Daoy (cell line): ENCODE measurements at regions not wholly inside any gene's neighbourhood (a gene's known extent, or its start where the extent isn't known, plus 50 kb on each side); places are given as distances from the start of the nearest gene placed in this dataset.

Experiments
- DNase-seq: peaks from one replicate; pipeline ENCODE4 v3.0.0-alpha.2; 2015; ENCODE audit warnings: low read depth

DNA sequence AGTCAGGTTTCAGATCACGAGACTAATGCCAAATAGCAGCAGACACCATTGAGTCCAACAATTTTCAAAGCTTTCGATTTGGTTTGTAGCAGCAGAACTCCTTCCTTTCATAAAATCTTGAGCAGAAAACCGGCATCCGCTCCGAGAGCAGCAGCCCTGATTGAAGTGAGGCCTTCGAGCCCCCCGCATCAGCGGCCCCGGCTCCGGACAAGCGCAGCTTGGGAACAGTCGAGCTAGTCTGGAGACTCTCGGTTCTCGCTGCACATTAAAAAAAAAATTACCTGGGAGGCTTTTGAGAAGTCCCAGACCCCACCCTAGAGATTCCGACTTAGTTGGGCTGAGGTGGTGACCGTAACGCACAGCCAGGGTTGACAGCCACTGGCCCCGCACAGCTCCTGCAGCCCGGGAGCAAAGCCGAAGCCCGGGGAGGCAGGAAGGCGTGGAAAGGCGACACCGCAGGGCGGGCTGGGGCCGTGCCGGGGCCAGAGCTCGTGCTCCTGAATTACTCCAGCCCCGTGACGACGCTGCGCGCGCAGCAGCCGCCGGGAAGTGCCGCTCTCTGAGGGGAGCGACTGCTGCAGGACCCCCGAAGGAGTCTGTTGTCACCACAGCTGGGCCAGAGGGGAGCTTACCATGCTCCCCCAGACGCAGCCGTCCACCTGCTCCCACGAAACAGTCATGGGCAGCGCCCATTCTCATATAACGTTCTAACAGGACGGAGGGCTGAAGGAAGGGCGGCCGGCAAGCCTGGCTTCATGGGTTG, 57.8 kb downstream of the SPATA19 start:
- peak; percentile 64 for DNase-seq

DNA sequence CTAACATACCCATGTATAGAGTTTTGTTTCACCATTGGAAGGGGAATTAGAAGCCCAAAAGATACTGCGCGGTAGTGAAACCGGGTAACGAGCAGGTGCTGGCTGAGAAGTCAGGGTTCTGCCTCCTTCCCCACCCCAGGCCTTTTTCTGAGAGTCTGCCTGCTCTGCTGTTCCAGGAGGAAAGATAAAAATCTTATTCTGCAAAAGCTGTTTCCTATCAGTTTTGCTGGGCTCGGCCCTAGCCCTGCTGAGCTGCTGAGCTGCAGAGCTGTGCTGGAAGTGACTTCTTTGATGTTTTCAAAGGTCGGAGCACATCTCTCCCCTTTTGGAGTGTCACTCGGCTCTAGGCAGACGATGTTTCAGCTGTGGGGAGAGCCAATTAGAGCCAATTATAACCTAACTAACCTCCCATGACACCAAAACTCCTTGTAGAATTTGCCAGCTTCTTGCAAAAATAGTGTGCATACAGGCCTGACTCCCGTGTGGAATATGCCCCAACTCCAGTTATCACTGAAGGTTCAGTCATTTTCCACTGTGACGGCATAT, 59.4 kb downstream of the SPATA19 start:
- DNase-seq: no peak

DNA sequence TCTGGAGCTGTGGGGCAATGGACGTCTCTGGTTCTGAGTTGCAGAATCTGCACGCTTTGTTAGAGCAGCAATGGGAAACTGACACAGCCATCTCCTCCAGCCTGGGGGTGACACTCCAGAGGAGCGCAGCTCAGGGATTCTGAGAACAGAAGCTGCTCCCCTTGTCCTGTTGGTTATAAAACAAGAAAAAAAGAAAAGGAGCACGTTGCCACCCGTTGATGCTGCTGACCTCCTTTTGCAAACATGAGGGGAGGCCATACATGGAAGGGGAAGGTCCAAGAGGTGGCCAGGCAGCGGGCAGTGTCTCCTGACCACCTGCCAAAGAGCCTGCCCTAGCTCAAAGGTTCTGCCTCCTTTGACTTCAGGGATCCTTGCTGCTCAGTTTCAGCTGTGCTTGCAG, 61.0 kb downstream of the SPATA19 start:
- DNase-seq: no peak

DNA sequence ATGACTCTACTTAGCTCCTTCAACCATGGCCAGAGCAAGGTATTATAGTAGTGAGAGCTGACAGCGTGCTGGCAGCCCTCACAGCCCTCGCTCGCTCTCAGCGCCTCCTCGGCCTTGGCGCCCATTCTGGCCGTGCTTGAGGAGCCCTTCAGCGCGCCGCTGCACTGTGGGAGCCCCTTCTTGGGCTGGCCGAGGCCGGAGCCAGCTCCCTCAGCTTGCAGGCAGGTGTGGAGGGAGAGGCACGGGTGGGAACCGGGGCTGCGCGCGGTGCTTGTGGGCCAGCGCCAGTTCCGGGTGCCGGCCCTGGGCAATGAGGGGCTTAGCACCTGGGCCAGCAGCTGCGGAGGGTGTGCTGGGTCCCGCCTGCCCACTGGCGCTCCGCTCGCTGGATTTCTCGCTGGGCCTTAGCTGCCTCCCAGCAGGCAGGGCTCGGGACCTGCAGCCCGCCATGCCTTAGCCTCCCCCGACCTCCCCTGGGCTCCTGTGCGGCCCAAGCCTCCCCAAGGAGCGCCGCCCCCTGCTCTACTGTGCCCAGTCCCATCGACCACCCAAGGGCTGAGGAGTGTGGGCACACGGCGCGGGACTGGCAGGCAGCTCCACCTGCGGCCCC, 63.1 kb downstream of the SPATA19 start:
- DNase-seq: no peak

DNA sequence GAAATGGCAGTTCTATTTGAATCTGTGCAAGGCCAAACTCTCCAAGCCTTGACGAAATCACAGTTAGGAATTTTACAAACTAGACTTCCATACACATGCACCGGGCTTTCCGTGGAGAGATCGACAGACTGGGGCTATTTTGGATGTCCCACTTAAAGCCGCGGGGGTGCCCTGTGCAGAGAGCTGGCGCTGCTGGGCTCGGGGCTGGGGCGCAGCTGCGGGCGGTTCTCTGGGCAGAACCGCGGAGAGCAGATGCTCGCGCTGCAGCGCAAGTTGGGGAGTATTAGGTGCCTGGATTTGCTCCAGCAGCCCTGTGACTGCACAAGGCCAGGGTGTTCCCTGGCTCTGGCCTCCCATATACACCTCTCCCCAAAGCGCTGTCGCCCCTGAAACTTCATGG, 67.2 kb downstream of the SPATA19 start:
- DNase-seq: no peak

DNA sequence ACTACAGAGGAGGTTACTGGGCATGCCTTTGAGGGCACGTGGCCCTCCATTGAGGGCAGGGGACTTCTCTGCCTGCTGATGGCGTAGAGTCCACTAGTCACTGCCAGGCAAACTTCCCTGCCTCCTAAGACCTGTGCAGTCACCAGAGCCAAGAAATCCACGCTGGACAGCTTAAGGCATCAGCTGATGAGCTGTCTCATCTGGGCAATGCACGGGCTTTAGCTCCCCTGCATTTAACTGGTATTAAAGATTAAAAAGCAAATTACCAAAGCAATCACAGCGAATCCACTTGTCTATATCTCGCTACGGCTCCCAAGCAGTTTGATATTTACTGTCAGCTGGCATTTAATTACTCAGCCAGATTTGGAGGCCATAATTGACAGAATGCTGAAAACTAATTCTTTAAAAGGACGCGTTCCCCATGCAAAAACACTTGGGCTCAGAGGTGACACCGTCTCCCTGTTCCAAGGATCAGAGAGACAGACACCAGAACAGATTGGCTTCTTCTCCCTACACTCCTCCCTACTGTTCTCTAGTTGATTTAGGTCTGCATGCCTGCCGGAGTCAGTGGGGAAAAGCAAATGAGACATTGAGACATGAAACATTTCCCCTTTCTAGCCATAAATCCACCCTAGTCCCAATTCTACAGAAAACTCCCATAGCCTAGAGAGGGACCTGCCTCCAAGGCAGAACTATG, 68.5 kb downstream of the SPATA19 start:
- DNase-seq: no peak

DNA sequence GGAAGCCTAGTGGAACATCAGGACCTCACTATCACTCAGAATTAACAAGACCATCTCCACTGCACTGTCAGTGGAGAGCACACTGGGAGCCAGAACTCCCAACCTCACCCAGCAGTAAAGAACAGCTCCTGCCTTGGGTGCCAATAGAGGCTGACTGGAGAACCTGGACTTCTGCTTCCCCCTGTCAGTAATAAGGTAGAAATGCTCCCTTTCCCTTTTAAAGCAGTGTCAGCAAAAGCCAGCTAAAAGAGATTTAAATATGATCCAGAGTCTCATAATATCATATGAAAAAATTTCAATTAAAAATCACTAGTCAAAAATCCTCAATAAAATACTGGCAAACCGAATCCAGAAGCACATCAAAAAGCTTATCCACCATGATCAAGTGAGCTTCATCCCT, 82.8 kb downstream of the SPATA19 start:
- no peak for DNase-seq

DNA sequence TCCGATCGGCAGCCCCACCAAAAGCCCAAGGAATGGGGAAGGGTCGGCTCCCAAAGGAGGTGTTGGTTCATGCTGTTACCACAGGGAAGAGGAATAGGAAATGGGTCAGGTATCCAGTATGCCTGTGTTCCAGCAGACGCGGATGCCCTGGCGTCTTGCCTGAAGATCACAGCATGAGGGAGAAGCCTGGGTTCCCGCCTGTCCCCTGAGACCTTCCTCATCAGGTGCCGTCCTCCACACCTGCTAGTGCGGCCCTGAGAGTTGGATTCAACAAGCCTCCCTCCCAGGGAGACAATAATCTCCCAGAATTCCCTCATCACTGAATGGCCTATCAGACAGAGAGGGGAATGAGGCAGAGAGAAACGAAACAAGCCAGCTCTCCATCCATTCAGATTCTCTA, 92.2 kb downstream of the SPATA19 start:
- no peak for DNase-seq

DNA sequence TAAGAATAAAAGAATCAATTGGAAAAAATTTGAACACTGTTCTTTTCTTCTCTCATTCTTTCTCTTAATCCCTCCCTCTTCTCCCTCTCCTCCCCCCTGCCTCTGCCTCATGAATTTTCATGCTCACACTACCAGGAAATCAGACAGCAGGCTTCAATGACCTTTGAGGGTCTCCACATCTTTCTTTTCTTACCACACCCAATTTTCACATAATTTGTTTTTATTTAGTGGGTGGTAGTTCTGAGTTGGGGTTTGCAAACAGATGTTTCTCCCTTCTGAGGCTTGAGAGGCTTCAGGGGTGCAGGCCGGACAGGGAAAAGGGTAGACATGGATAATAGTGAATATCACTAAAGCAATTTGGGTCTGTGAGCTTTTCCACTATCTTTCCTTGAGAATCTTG, 95.5 kb downstream of the SPATA19 start:
- no peak for DNase-seq

DNA sequence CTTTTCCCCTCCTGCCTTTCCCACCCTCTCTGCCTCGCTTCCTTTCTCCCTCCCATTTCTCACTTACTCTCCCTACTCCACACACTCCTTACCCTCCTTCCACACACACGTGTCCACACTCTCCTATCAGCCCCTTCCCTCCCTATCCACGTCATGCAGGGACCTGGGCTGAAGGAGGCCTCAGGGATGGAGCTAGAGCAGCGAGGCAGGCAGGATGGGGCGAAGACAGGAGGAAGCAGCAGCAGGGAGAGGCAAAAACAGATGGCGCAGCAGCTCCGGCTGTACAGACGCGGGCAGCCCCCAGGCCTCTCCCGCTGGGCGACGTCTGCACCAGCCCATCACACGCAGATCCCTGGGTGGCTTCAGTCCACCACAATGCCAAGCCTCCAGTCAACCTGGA, 97.9 kb downstream of the SPATA19 start:
- no peak for DNase-seq

DNA sequence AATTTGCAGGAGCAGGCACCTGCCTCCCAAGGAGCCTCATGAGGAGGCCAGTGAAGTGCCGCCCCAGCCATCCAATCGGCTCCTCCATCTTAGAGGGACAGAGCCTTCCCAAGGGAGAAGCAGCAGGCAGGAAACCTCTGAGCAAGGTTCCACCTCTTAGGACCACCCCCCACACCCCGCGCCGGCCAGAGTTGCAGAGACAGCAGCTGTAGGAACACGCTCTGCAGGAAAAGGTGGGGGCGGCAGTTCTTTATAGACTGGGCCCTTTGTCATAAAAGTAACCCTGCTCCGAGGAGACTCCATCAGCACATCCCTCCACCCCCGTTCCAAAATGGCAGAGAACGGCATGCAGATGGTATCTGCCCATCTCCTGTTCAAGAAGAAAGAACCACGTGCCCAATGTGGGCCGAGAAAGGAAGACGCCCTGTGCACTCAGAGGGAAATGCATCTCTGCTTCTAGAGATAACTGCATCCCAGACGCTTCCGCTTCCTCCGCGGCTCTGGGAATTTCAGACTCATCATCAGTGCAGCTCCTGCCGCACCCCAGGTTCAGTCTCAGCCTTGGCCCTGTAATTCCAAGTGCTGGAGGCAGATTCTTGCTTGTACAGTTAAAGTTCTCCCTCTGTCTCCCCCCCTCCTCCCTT, 98.5 kb downstream of the SPATA19 start:
- peak; percentile 24 for DNase-seq

DNA sequence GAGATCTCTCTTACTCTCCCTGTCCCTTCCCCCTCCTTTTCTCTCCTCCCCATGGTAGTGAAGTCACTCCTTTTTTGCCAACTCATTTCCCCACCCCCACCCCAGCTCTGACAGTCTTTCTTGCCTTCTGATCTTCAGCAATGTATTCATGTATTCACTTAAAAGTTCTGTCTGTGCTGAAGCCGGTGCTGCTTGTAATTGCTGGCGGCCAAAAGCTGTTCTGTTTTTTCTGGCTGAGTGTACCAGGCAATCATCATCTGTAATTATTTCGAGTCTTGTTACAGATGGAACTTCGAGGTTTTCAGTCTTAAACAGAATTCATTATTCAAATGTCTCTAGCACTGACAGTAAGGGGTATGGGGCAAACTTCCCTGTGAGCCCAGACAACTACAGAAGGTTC, 99.5 kb downstream of the SPATA19 start:
- no peak for DNase-seq

DNA sequence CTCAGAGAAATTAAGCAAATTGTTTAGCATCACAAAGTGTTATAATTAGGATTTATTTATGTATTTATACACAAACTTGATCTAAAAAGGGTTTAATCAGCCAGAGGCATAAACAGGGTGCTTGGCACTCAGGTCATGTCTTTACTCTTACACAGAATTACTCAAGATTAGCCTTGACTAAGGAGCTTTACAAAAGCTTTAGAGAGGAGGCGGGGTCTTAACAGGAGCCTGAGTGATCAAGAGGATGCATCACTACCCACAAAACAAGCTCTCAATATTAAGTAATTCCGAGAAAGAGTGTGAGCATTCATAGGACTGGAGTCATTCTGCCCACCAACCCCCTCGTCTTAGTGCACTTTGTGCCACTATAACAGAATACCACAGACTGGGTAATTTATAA, 103.0 kb downstream of the SPATA19 start:
- DNase-seq: no peak

DNA sequence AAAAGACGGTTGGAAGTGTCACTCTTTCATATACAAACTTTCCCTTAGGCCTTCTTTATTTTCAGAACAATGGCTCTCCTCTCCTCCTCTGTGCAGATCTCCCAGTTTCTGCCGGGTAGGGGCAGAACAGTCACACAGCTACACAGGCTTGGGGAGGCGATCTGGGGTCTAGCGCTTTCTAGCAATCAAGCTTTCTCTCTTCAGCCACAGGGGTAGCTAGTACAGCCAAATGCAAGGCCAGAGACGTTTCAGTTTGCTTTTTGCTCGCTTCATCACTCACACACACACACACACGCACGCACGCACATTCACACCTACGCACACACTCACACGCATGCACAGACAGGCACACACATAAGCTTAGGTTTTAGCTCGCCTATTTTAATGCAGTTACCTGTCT, 104.3 kb downstream of the SPATA19 start:
- DNase-seq: no peak

DNA sequence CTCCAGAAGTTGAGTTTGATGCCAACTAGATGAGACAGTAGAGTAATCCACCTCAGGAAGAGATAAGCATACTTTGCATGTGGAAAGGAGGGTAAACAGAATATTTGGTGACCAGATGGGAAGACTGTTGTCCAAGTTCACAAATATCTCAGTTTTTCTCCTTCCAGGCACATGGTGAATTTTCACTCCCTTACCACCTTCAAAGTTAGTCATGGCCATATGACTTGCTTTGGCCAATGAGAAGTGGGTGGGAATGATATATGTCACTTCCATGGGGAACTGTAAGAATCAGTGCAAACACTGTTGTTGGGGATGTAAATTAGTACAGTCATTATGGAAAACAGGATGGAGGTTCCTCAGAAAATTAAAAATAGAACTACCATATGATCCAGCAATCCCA, 105.8 kb downstream of the SPATA19 start:
- DNase-seq: no peak

DNA sequence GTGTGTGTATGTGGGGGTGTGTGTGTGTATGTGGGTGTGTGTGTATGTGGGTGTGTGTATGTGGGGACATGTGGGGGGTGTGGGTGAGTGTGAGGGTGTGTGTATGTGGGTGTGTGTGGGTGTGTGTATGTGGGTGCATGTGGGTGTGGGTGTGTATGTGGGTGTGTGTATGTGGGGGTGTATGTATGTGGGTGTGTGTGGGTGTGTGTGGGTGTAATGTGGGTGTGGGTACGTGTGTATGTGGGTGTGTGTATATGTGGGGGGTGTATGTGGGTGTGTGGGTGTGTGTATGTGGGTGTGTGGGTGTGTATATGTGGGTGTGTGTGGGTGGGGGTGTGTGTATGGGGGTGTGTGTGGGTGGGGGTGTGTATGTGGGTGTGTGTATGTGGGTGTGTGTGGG, 106.7 kb downstream of the SPATA19 start:
- DNase-seq: no peak

DNA sequence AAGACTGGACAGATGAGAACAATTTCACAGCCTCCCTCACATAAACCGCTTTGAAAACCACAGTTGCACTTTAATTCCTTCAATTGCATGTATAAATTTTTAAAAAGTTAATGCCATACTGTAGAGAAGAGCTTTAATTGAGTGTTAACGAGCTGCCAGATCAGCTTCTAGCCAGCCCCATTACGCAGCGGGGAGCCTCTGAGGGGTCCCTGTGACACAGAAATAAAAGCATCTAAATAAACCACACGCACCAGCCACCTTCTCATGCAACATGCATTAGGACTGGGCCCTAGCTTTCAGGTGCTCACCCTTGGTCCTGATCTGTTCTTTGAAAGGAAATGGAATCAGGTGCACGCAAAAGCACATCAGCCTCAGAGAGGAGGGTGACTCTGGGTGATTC, 111.7 kb downstream of the SPATA19 start:
- no peak for DNase-seq

DNA sequence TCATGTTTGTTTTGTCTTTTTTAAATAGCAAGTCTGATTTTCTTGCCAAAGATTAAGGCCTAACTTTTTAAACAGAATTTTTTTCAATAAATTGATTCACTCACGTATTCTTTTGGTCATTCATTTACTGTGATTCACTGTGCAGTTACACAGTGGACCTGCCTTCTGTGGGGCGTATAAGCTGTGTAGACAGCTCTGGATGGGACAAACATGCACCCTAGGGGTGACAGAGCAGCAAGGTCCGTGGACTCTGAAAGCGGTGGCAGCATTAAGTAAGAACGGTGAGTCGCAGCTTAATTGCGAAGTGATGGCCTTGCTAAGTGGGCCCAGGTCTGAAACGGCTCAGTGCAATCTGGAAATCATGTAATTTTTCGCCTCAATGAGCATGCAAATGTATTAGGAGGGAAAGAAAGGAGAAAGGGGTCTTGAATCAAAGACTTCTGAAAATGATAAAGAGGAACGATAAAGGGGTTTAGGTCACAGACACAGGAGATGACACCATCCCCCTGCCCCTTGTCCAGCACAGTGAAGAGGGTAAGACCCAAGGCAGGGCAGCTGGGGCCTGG, 113.1 kb downstream of the SPATA19 start:
- no peak for DNase-seq

DNA sequence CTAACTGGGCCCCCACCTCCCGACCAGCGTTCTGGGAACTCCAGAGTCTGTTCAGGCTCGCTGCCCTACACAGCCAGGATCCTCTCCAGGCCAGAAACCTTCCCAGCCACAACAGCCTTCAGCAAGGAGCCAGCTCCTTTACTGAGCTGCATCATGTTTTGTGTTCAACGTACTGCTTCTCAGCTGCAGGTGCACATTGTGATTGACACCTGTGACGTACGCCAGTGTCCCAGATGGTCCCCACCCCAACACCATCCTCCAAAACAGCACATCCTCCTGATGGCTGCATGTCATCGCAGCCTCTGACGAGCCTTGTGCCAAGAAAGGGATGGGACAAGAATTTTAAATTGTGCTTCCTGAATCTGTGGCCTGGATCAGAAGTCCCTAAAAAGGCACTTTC, 117.5 kb downstream of the SPATA19 start:
- DNase-seq: no peak

DNA sequence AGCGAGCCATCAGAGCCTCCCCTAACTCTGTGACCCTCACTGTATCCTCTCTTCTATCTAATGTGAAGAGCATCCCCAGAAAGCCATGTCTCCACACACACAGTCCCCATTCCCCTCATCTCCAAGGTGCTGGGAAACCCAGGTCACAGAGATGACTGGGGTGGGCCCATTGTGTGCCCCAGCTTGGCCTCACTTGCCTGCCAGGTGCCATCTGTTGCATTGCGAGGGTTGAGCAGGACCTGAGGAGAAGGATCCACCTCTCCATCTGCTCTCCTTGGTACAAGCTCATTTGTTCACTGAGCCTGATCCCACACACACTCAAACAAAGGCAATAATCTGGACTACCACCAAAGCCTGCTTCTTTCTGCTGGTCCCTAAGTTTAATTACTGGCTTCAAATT, 118.8 kb downstream of the SPATA19 start:
- DNase-seq: no peak

DNA sequence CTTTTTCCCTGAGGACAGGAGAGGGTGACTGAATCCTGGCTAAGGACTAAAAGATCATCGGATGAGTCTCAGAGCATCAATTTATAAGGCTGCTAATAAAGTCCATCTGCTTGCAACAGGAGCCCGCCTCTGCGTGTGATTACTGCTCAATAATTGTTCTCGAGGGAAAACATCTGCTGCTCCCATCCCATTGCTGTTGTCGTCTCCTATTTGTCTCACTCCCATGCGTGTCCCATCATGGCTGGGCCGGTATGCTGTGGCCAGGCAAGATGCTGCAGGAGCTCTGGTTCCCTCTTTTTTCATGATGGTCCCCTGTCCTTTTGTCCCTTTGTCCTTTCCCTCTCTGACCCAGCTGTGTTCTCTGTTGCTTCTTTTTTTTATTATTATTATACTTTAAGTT, 121.2 kb downstream of the SPATA19 start:
- no peak for DNase-seq

DNA sequence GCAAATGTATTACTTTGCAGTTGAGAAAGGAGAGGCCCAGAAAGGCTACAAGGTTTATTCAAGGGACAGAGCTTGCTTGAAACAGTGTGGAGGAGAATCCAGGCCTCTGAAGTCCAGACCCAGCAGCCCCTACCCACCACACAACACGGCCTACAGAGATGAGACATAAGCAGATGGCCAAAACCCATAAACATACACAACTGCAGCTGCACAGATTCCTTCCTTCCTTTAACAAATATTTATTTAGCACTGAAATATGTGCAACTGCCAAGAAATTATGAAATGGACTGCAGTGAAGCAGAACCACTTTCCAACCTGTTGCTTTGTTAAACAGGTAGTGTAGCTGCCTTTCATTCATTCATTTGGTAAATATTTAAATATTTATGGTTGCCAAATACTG, 122.3 kb downstream of the SPATA19 start:
- DNase-seq: no peak
